ENCODE measurements at regions not wholly inside any gene's neighbourhood (a gene's known extent, or its start where the extent isn't known, plus 50 kb on each side); places are given as distances from the start of the nearest gene placed in this dataset.
A peak's percentile ranks its signal among the peaks of the same experiment; 100 is the strongest.

DNA sequence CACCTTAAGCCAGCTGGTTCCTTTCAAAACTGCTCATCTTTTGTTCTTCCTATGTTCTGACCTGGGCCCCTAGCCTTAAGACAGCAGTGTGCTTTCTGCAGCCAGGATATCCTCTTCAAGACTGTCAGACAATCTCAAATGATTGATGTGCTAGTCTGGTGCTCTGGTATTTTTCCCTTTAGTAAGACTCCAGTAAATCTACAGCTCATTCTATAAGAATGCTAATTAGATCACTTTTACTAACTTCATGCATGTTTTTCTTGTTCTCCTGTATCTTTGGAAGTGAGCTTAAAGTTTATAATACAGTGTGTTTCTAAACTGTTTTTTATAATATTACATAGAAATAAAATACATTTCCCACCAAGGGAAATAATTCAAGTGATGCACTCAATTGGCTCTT lies 220.9 kb upstream of the NANOGP8 start:
- no peaks in the 10 kb centered on the region for H3K36me3 Mint-ChIP-seq (ENCODE audit: insufficient read depth)
- no peaks in the 10 kb centered on the region for H3K27me3 Mint-ChIP-seq
- TF ChIP-seq, protein P1, sequence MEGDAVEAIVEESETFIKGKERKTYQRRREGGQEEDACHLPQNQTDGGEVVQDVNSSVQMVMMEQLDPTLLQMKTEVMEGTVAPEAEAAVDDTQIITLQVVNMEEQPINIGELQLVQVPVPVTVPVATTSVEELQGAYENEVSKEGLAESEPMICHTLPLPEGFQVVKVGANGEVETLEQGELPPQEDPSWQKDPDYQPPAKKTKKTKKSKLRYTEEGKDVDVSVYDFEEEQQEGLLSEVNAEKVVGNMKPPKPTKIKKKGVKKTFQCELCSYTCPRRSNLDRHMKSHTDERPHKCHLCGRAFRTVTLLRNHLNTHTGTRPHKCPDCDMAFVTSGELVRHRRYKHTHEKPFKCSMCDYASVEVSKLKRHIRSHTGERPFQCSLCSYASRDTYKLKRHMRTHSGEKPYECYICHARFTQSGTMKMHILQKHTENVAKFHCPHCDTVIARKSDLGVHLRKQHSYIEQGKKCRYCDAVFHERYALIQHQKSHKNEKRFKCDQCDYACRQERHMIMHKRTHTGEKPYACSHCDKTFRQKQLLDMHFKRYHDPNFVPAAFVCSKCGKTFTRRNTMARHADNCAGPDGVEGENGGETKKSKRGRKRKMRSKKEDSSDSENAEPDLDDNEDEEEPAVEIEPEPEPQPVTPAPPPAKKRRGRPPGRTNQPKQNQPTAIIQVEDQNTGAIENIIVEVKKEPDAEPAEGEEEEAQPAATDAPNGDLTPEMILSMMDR (IDR thresholded peaks at IDR 0.05; ENCODE audit: unreplicated experiment), result no peak
- peaks cover 29% of the 10 kb centered on the region for H3K4me1 Mint-ChIP-seq (ENCODE audit: low read depth)
- no peak overlapping the region for H3K4me3 Mint-ChIP-seq (ENCODE audit: low read depth)
- H3K27ac Mint-ChIP-seq, result peak overlapping the region; percentile 79
- no peaks in the 10 kb centered on the region for H3K9me3 Mint-ChIP-seq (ENCODE audit: low read depth)
- no peak for DNase-seq (ENCODE audit: low spot score, unreplicated experiment)

DNA sequence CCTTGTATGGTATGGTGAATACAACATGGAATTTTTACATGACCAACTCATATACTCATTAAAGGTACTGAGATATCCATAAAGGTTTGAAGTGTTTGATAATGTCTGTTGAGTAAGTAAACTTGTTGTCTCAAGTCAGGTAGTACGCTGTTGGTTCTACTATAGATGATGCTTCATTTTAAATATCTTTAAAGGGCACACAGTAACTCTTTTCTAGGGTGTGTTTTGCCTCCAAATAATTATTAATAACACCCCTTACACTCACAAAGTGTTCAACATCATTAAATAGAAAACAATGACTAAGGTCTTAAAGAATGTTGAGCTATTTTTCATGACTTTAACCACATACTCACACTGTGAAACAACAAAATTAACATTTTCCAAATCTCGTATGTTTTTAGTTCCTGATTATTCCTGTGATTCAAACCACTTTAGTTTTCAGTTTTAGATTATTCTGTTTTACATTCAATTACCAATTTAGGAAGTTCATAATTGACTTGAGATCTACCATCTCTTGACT lies 220.0 kb upstream of the NANOGP8 start:
- Mint-ChIP-seq H3K36me3 (ENCODE audit: insufficient read depth) (no peaks in the 10 kb centered on the region), H3K27ac (peak overlapping the region; percentile 24), H3K9me3 (ENCODE audit: low read depth) (no peaks in the 10 kb centered on the region), H3K4me1 (ENCODE audit: low read depth) (peaks cover 29% of the 10 kb centered on the region), H3K27me3 (no peaks in the 10 kb centered on the region), H3K4me3 (ENCODE audit: low read depth) (no peak overlapping the region)
- DNase-seq (ENCODE audit: low spot score, unreplicated experiment), result no peak
- TF ChIP-seq, protein P1 (IDR thresholded peaks at IDR 0.05; ENCODE audit: unreplicated experiment), result no peak

DNA sequence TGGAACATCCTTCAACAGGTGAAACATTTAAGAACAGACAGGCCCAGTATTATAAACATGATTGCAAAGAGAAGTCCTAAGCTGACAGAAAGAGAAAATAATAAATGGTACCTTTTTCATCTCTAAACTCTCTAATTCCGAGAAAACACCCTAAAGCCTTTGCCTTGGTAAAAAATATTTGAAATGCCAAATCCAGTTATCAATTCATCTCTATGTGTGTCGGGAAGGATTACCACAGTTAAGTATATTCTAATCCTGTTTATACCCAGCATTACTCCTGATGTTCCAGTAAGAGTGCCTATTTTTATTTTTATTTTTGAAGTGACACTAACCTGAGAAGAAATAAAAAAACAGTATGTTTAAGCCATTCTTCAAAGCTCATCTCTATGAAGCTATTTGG lies 219.3 kb upstream of the NANOGP8 start:
- Mint-ChIP-seq H3K4me1 (ENCODE audit: low read depth) (peaks cover 27% of the 10 kb centered on the region), H3K36me3 (ENCODE audit: insufficient read depth) (no peaks in the 10 kb centered on the region), H3K4me3 (ENCODE audit: low read depth) (no peak overlapping the region), H3K27ac (peak overlapping the region; percentile 28), H3K27me3 (no peaks in the 10 kb centered on the region), H3K9me3 (ENCODE audit: low read depth) (no peaks in the 10 kb centered on the region)
- TF ChIP-seq, protein P1 (IDR thresholded peaks at IDR 0.05; ENCODE audit: unreplicated experiment), result no peak
- no peak for DNase-seq (ENCODE audit: low spot score, unreplicated experiment)

DNA sequence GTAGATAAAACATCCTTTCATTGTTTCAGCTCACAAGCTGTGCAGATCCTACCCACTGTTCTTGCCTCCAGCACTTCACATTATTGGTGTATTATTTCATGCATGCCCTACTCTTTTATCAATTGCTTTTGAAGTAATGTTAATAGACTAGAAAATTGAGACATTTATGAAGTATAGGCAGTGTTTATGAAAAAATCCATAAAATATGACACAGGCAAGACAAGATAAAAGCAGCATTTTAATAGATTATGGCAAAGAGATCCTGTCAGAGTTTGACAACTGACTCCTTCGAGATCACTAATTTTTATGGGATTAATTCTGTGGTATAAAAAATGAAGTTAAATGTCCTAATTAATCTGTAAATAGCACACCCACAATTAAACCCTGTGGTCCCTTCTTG lies 217.2 kb upstream of the NANOGP8 start:
- TF ChIP-seq, protein P1 (IDR thresholded peaks at IDR 0.05; ENCODE audit: unreplicated experiment), result no peak
- no peaks in the 10 kb centered on the region for H3K36me3 Mint-ChIP-seq (ENCODE audit: insufficient read depth)
- peaks cover 19% of the 10 kb centered on the region for H3K4me1 Mint-ChIP-seq (ENCODE audit: low read depth)
- DNase-seq (ENCODE audit: low spot score, unreplicated experiment), result no peak
- H3K9me3 Mint-ChIP-seq (ENCODE audit: low read depth), result no peaks in the 10 kb centered on the region
- H3K27me3 Mint-ChIP-seq, result no peaks in the 10 kb centered on the region
- no peak overlapping the region for H3K27ac Mint-ChIP-seq
- no peak overlapping the region for H3K4me3 Mint-ChIP-seq (ENCODE audit: low read depth)

DNA sequence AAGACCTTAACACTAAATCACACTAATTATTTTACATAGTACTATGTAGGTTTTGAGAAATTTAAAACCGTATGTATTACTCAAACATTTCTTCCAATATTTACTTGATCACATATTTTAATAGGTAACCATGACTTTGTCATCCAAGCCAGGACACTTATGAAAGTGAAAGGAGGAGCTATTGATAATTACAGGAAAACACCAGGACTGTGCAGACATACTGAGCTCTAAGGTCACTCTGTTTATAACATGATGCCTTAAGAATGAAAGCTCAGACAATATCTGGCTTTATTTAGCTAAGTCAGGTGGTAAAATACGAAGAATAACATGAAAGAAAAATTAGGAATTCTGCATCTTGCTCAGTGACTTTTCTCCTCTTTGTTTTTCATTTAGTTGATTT lies 216.0 kb upstream of the NANOGP8 start:
- DNase-seq (ENCODE audit: low spot score, unreplicated experiment), result no peak
- Mint-ChIP-seq H3K4me3 (ENCODE audit: low read depth) (no peak overlapping the region), H3K27ac (no peak overlapping the region), H3K4me1 (ENCODE audit: low read depth) (peaks cover 8% of the 10 kb centered on the region), H3K36me3 (ENCODE audit: insufficient read depth) (no peaks in the 10 kb centered on the region), H3K27me3 (no peaks in the 10 kb centered on the region), H3K9me3 (ENCODE audit: low read depth) (peaks cover 4% of the 10 kb centered on the region)
- TF ChIP-seq, protein P1 (IDR thresholded peaks at IDR 0.05; ENCODE audit: unreplicated experiment), result no peak

Measured in progenitor cell of endocrine pancreas (in vitro differentiated cells).